ENCODE measurements at regions not wholly inside any gene's neighbourhood (a gene's known extent, or its start where the extent isn't known, plus 50 kb on each side); places are given as distances from the start of the nearest gene placed in this dataset.
A peak's percentile ranks its signal among the peaks of the same experiment; 100 is the strongest.

GRCh38 chr3:44026220-44026865 lies 215.3 kb upstream of the TOPAZ1 start:
- no peak for DNase-seq

GRCh38 chr3:44029100-44029499 lies 212.6 kb upstream of the TOPAZ1 start:
- DNase-seq = no peak

GRCh38 chr3:44030285-44030684 lies 211.4 kb upstream of the TOPAZ1 start:
- DNase-seq = no peak

- DNase-seq = no peak
Observed at GRCh38 chr3:44030687-44031305, 210.9 kb upstream of the TOPAZ1 start.

GRCh38 chr3:44031387-44032380 lies 210.0 kb upstream of the TOPAZ1 start:
- DNase-seq = no peak

GRCh38 chr3:44032487-44032886 lies 209.2 kb upstream of the TOPAZ1 start:
- no peak for DNase-seq

- no peak for DNase-seq
Observed at GRCh38 chr3:44033123-44033522, 208.6 kb upstream of the TOPAZ1 start.

- DNase-seq = no peak
Observed at GRCh38 chr3:44036850-44037249, 204.8 kb upstream of the TOPAZ1 start.

- DNase-seq = no peak
Observed at GRCh38 chr3:44039006-44039405, 202.7 kb upstream of the TOPAZ1 start.

GRCh38 chr3:44041726-44042125 lies 200.0 kb upstream of the TOPAZ1 start:
- DNase-seq = no peak

GRCh38 chr3:44042772-44043171 lies 198.9 kb upstream of the TOPAZ1 start:
- no peak for DNase-seq

GRCh38 chr3:44045476-44046275 lies 196.0 kb upstream of the TOPAZ1 start:
- no peak for DNase-seq

GRCh38 chr3:44047796-44048195 lies 193.9 kb upstream of the TOPAZ1 start:
- DNase-seq = no peak

GRCh38 chr3:44048196-44048924 lies 193.3 kb upstream of the TOPAZ1 start:
- DNase-seq = no peak

- DNase-seq = no peak
Observed at GRCh38 chr3:44048949-44049348, 192.7 kb upstream of the TOPAZ1 start.

- DNase-seq = no peak
Observed at GRCh38 chr3:44050101-44050500, 191.6 kb upstream of the TOPAZ1 start.

- DNase-seq = no peak
Observed at GRCh38 chr3:44050867-44051266, 190.8 kb upstream of the TOPAZ1 start.

- no peak for DNase-seq
Observed at GRCh38 chr3:44055951-44056350, 185.7 kb upstream of the TOPAZ1 start.

GRCh38 chr3:44056446-44057240 lies 185.0 kb upstream of the TOPAZ1 start:
- no peak for DNase-seq

GRCh38 chr3:44058022-44058867 lies 183.4 kb upstream of the TOPAZ1 start:
- peak; percentile 8 for DNase-seq
